ENCODE measurements at regions not wholly inside any gene's neighbourhood (a gene's known extent, or its start where the extent isn't known, plus 50 kb on each side); places are given as distances from the start of the nearest gene placed in this dataset.

DNA sequence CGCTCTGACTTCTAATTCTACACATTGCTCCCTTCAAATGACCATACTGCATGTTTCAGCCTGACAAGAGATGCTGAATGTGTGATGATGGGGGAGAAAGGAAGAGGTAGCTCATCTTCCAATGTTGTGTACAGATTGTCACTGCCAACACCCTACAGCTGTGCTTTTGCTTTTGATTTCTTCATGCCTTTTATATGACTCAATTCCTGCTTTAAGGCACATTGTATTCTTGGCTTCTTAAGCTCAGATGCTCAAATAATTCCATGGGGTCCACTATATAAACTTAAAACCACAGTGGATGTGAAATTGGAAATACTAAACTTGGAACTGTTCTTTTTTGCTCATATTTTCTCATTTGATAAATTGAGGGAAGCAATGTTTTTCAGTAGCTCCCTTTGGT lies 183.2 kb upstream of the WDFY3 start:
- Histone ChIP-seq H4K8ac (ENCODE audit: low read length) (no peak overlapping the region), H3K14ac (ENCODE audit: low read length in 2 of 2) (no peak overlapping the region), H3K4me2 (ENCODE audit: low read length, poor library complexity, severe bottlenecking) (no peak overlapping the region), H2BK5ac (ENCODE audit: low read depth, low read length, poor library complexity, severe bottlenecking) (no peak overlapping the region), H3K4me1 (ENCODE audit: control insufficient read depth, insufficient read depth, low read depth, low read length) (no peaks in the 10 kb centered on the region), H3K18ac (ENCODE audit: low read depth in 1 of 2, low read length in 2 of 2) (no peak overlapping the region), H3K9me3 (ENCODE audit: control insufficient read depth, low read length) (no peaks in the 10 kb centered on the region), H2BK15ac (ENCODE audit: low read depth, poor library complexity, severe bottlenecking) (no peak overlapping the region), H2BK120ac (ENCODE audit: low read depth, low read length) (no peak overlapping the region), H3K36me3 (ENCODE audit: control insufficient read depth in 1 of 2, insufficient read depth in 2 of 2, low read depth in 1 of 2, low read length in 2 of 2) (no peaks in the 10 kb centered on the region), H2AFZ (ENCODE audit: low read depth, low read length) (no peak overlapping the region), H3K79me1 (replicated peaks; ENCODE audit: low read length, poor library complexity, severe bottlenecking) (no peaks in the 10 kb centered on the region), H3K4ac (ENCODE audit: low read depth in 1 of 2, low read length in 2 of 2) (no peak overlapping the region), H3K4me3 (ENCODE audit: insufficient read depth in 1 of 2, low read depth in 1 of 2, low read length in 2 of 2) (no peak overlapping the region), H3K27me3 (ENCODE audit: control insufficient read depth in 1 of 2, insufficient read depth in 1 of 2, low read length in 2 of 2) (peaks cover 0 to 4% of the 10 kb centered on the region in 2 experiments), H3K27ac (ENCODE audit: low read length, poor library complexity, severe bottlenecking) (no peak overlapping the region), H3K23ac (ENCODE audit: low read length in 2 of 2) (no peak overlapping the region), H3K9ac (ENCODE audit: low read length) (no peak overlapping the region), H2AK5ac (ENCODE audit: low read length, severe bottlenecking) (no peak overlapping the region), H2BK12ac (ENCODE audit: low read length in 2 of 2) (no peak overlapping the region), H4K91ac (ENCODE audit: low read length) (no peak overlapping the region)
- WGBS, result no CpG with 5 or more reads among the region's 1 CpG
- peak; percentile 64 for DNase-seq

DNA sequence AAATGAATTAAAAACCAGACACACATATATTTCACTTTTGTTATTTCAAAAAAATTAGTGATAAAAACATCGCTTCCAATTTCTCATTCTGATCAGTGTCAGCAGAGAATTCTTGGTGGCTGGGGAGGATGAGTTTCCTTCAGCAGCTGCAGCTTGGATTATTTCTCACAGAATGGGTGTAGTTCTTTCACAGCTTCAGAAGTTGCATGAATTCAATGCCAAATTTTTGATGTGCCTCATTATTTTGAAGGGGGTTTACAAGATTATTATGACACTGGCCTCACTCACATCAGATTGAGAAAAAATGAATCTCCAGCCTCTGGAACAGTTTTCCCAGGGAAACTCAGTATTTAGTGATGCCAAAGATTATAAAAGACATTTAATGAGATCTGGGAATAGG lies 184.9 kb upstream of the WDFY3 start:
- H2AK5ac ChIP-seq (ENCODE audit: low read length, severe bottlenecking), result no peak overlapping the region
- H3K9ac ChIP-seq (ENCODE audit: low read length), result no peak overlapping the region
- no peaks in the 10 kb centered on the region for H3K36me3 ChIP-seq (ENCODE audit: control insufficient read depth in 1 of 2, insufficient read depth in 2 of 2, low read depth in 1 of 2, low read length in 2 of 2)
- H4K91ac ChIP-seq (ENCODE audit: low read length), result no peak overlapping the region
- no peaks in the 10 kb centered on the region for H3K4me1 ChIP-seq (ENCODE audit: control insufficient read depth, insufficient read depth, low read depth, low read length)
- no peak overlapping the region for H3K27ac ChIP-seq (ENCODE audit: low read length, poor library complexity, severe bottlenecking)
- H2AFZ ChIP-seq (ENCODE audit: low read depth, low read length), result no peak overlapping the region
- H3K4me3 ChIP-seq (ENCODE audit: insufficient read depth in 1 of 2, low read depth in 1 of 2, low read length in 2 of 2), result no peak overlapping the region
- no peak overlapping the region for H2BK5ac ChIP-seq (ENCODE audit: low read depth, low read length, poor library complexity, severe bottlenecking)
- no peak overlapping the region for H3K4ac ChIP-seq (ENCODE audit: low read depth in 1 of 2, low read length in 2 of 2)
- no peak overlapping the region for H3K4me2 ChIP-seq (ENCODE audit: low read length, poor library complexity, severe bottlenecking)
- no peak overlapping the region for H2BK12ac ChIP-seq (ENCODE audit: low read length in 2 of 2)
- DNase-seq, result no peak
- H2BK120ac ChIP-seq (ENCODE audit: low read depth, low read length), result no peak overlapping the region
- H3K23ac ChIP-seq (ENCODE audit: low read length in 2 of 2), result no peak overlapping the region
- H3K79me1 ChIP-seq (replicated peaks; ENCODE audit: low read length, poor library complexity, severe bottlenecking), result no peaks in the 10 kb centered on the region
- H3K27me3 ChIP-seq (ENCODE audit: control insufficient read depth in 1 of 2, insufficient read depth in 1 of 2, low read length in 2 of 2), result peaks cover 0 to 4% of the 10 kb centered on the region in 2 experiments
- 100% methylated on average over 1 of the region's 1 CpG for WGBS
- H3K18ac ChIP-seq (ENCODE audit: low read depth in 1 of 2, low read length in 2 of 2), result no peak overlapping the region
- H3K14ac ChIP-seq (ENCODE audit: low read length in 2 of 2), result no peak overlapping the region
- no peak overlapping the region for H4K8ac ChIP-seq (ENCODE audit: low read length)
- H2BK15ac ChIP-seq (ENCODE audit: low read depth, poor library complexity, severe bottlenecking), result no peak overlapping the region
- H3K9me3 ChIP-seq (ENCODE audit: control insufficient read depth, low read length), result no peaks in the 10 kb centered on the region

DNA sequence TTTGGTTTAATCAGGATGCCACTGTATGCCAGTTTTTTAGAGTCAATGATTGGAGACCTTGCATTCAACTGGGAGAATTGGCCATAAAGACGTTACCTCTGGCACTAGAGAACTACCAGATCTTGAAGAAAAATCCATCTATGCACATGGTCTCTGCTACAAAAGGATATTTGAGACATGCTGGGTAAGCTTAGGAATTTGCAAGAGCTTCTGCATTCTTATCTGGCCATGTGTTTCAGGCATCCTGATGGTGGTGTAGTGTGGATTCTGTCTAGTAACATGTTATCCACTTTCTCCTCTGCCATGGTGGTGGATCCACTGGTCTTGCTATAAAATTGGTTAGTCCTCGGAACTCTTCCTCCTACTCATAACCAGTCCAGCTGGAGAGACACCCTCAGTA lies 185.3 kb upstream of the WDFY3 start:
- Histone ChIP-seq H3K27ac (ENCODE audit: low read length, poor library complexity, severe bottlenecking) (no peak overlapping the region), H2BK12ac (ENCODE audit: low read length in 2 of 2) (no peak overlapping the region), H3K23ac (ENCODE audit: low read length in 2 of 2) (no peak overlapping the region), H2AFZ (ENCODE audit: low read depth, low read length) (no peak overlapping the region), H2BK5ac (ENCODE audit: low read depth, low read length, poor library complexity, severe bottlenecking) (no peak overlapping the region), H3K27me3 (ENCODE audit: control insufficient read depth in 1 of 2, insufficient read depth in 1 of 2, low read length in 2 of 2) (peaks cover 0 to 4% of the 10 kb centered on the region in 2 experiments), H2BK120ac (ENCODE audit: low read depth, low read length) (no peak overlapping the region), H3K14ac (ENCODE audit: low read length in 2 of 2) (no peak overlapping the region), H3K9ac (ENCODE audit: low read length) (no peak overlapping the region), H3K4me1 (ENCODE audit: control insufficient read depth, insufficient read depth, low read depth, low read length) (no peaks in the 10 kb centered on the region), H3K36me3 (ENCODE audit: control insufficient read depth in 1 of 2, insufficient read depth in 2 of 2, low read depth in 1 of 2, low read length in 2 of 2) (no peaks in the 10 kb centered on the region), H2AK5ac (ENCODE audit: low read length, severe bottlenecking) (no peak overlapping the region), H3K4me3 (ENCODE audit: insufficient read depth in 1 of 2, low read depth in 1 of 2, low read length in 2 of 2) (no peak overlapping the region), H3K79me1 (replicated peaks; ENCODE audit: low read length, poor library complexity, severe bottlenecking) (no peaks in the 10 kb centered on the region), H3K18ac (ENCODE audit: low read depth in 1 of 2, low read length in 2 of 2) (no peak overlapping the region), H2BK15ac (ENCODE audit: low read depth, poor library complexity, severe bottlenecking) (no peak overlapping the region), H4K91ac (ENCODE audit: low read length) (no peak overlapping the region), H4K8ac (ENCODE audit: low read length) (no peak overlapping the region), H3K4ac (ENCODE audit: low read depth in 1 of 2, low read length in 2 of 2) (no peak overlapping the region), H3K9me3 (ENCODE audit: control insufficient read depth, low read length) (no peaks in the 10 kb centered on the region), H3K4me2 (ENCODE audit: low read length, poor library complexity, severe bottlenecking) (no peak overlapping the region)
- 100% methylated on average over 1 of the region's 2 CpGs for WGBS
- DNase-seq, result no peak

DNA sequence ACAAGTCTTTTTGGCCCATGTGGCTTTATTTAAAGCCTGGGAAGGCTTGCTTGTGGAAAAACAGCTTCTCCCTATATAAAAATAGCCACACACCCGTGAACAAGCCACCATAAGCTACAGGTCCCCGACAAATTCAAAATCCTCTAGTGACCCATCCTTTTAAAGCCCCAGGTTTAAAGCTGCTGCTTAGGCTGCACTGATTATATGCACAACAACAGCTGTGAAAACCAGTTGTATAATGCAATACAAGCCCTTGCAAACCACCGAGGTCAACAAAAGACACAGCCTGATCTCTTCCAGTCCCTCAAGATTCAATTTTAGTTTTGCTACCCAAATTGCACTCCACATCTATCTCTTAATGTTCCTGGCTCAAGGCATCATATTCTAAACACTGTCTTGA lies 186.0 kb upstream of the WDFY3 start:
- Histone ChIP-seq H3K4me1 (ENCODE audit: control insufficient read depth, insufficient read depth, low read depth, low read length) (no peaks in the 10 kb centered on the region), H3K14ac (ENCODE audit: low read length in 2 of 2) (no peak overlapping the region), H3K9ac (ENCODE audit: low read length) (no peak overlapping the region), H4K91ac (ENCODE audit: low read length) (no peak overlapping the region), H2AFZ (ENCODE audit: low read depth, low read length) (no peak overlapping the region), H2BK120ac (ENCODE audit: low read depth, low read length) (no peak overlapping the region), H2BK12ac (ENCODE audit: low read length in 2 of 2) (no peak overlapping the region), H2BK5ac (ENCODE audit: low read depth, low read length, poor library complexity, severe bottlenecking) (no peak overlapping the region), H3K4ac (ENCODE audit: low read depth in 1 of 2, low read length in 2 of 2) (no peak overlapping the region), H3K23ac (ENCODE audit: low read length in 2 of 2) (no peak overlapping the region), H3K4me3 (ENCODE audit: insufficient read depth in 1 of 2, low read depth in 1 of 2, low read length in 2 of 2) (no peak overlapping the region), H2BK15ac (ENCODE audit: low read depth, poor library complexity, severe bottlenecking) (no peak overlapping the region), H3K18ac (ENCODE audit: low read depth in 1 of 2, low read length in 2 of 2) (no peak overlapping the region), H3K27me3 (ENCODE audit: control insufficient read depth in 1 of 2, insufficient read depth in 1 of 2, low read length in 2 of 2) (peaks cover 0 to 4% of the 10 kb centered on the region in 2 experiments), H3K27ac (ENCODE audit: low read length, poor library complexity, severe bottlenecking) (no peak overlapping the region), H3K4me2 (ENCODE audit: low read length, poor library complexity, severe bottlenecking) (no peak overlapping the region), H4K8ac (ENCODE audit: low read length) (no peak overlapping the region), H3K9me3 (ENCODE audit: control insufficient read depth, low read length) (no peaks in the 10 kb centered on the region), H3K36me3 (ENCODE audit: control insufficient read depth in 1 of 2, insufficient read depth in 2 of 2, low read depth in 1 of 2, low read length in 2 of 2) (no peaks in the 10 kb centered on the region), H2AK5ac (ENCODE audit: low read length, severe bottlenecking) (no peak overlapping the region), H3K79me1 (replicated peaks; ENCODE audit: low read length, poor library complexity, severe bottlenecking) (no peaks in the 10 kb centered on the region)
- WGBS, result 91% methylated on average over 3 of the region's 3 CpGs
- no peak for DNase-seq

All from mesenchymal stem cell (in vitro differentiated cells and primary cell).